ENCODE measurements at regions not wholly inside any gene's neighbourhood (a gene's known extent, or its start where the extent isn't known, plus 50 kb on each side); places are given as distances from the start of the nearest gene placed in this dataset.
"Not testable (repeated sequence)": the region's sequence is repeated elsewhere in the genome, so short reads cannot be mapped to it uniquely, and the experiment has no call there.

DNA sequence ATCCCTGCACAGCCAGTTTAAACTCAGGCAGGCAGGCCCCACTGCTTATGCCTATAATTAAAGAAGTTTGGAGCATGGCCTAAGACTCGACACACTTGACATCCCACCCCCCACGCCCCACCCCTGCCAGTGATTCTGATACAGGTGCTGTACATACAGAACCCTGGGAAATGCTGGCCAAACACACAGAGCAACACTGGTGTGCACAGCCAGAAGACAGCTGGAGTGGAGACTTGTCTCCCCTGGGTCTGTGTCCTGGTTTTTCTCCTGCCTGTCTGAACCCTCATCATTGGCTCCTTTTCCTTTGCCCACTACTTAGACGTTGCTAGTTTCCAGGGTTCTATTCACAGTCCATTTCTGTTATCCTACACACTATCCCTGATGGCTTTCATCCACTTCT, 76.8 kb downstream of the DLEU7 start:
- WGBS (ENCODE audit: insufficient coverage, insufficient read length), result no CpG with 5 or more reads among the region's 3 CpGs
- Histone ChIP-seq H3K9me3 (ENCODE audit: control insufficient read depth, insufficient read depth, low read length) (no peaks in the 10 kb centered on the region), H3K4me1 (ENCODE audit: control insufficient read depth, insufficient read depth, low read length) (no peaks in the 10 kb centered on the region), H3K4me3 (ENCODE audit: low read length) (no peak overlapping the region), H3K27ac (ENCODE audit: low read length) (no peak overlapping the region), H3K36me3 (ENCODE audit: control insufficient read depth, insufficient read depth, low read length) (no peaks in the 10 kb centered on the region), H3K27me3 (ENCODE audit: control insufficient read depth, insufficient read depth, low read length) (no peaks in the 10 kb centered on the region)
- DNase-seq (ENCODE audit: low read depth, low spot score), result no peak

DNA sequence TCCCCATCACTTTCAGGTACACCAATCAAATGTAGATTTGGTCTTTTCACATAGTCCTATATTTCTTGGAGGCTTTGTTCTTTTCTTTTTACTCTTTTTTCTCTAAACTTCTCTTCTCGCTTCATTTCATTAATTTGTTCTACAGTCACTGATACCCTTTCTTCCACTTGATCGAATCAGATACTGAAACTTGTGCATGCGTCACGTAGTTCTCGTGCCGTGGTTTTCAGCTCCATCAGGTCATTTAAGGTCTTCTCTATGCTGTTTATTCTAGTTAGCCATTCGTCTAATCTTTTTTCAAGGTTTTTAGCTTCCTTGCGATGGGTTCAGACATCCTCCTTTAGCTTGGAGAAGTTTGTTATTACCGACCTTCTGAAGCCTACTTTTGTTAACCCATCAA, 70.6 kb downstream of the DLEU7 start:
- H3K36me3 ChIP-seq (ENCODE audit: control insufficient read depth, insufficient read depth, low read length); H3K27ac ChIP-seq (ENCODE audit: low read length); H3K27me3 ChIP-seq (ENCODE audit: control insufficient read depth, insufficient read depth, low read length); H3K9me3 ChIP-seq (ENCODE audit: control insufficient read depth, insufficient read depth, low read length); H3K4me3 ChIP-seq (ENCODE audit: low read length); H3K4me1 ChIP-seq (ENCODE audit: control insufficient read depth, insufficient read depth, low read length); DNase-seq (ENCODE audit: low read depth, low spot score): not testable (repeated sequence)
- WGBS (ENCODE audit: insufficient coverage, insufficient read length), result no CpG with 5 or more reads among the region's 9 CpGs

Measured in iPS DF 6.9 (cell line).